SK-N-SH (cell line): ENCODE measurements at regions not wholly inside any gene's neighbourhood (a gene's known extent, or its start where the extent isn't known, plus 50 kb on each side); places are given as distances from the start of the nearest gene placed in this dataset.

Experiments used
- CTCF ChIA-PET: fragments of 300-600, 350-600 bp; formaldehyde crosslinking; extraction: SDS; loops from one replicate; lab custom pipeline; 2021; lab: Yijun Ruan, JAX
- POLR2A ChIA-PET: fragments of 350-600 bp; sonication (Branson Sonifier 250); formaldehyde crosslinking; extraction: SDS; loops from one replicate; lab custom pipeline; 2020; ENCODE audit warnings: antibody characterized with exemption, inconsistent platforms; lab: Yijun Ruan, JAX
- DNase-seq: peaks from one replicate; pipeline ENCODE4 v3.0.0; 2012
- H2AFZ ChIP-seq: fragments of 200-600 bp; sonication (generic); 2 replicates; pipeline ENCODE4 v1.8.1; 2016; ENCODE audit warnings: antibody characterized with exemption, mild to moderate bottlenecking, low read depth
- H3F3A ChIP-seq: fragments of 200-600 bp; sonication (generic); replicated peaks from 2 replicates; pipeline ENCODE3; 2016; ENCODE audit warnings: antibody characterized with exemption, mild to moderate bottlenecking; ENCODE audit not compliant: insufficient read depth
- H3K27ac ChIP-seq, 2 experiments: fragments of 200-500 bp in 1 of 2; fragments of 200-600 bp in 1 of 2; sonication (Bioruptor generic) in 1 of 2; sonication (generic), shearing (Covaris generic) in 1 of 2; 2 replicates each; pipeline versions ENCODE4 v1.5.1 to v1.6.1; 2014 to 2016; ENCODE audit warnings: low read depth in 2 of 2, inconsistent platforms in 1 of 2, low read length in 1 of 2, mild to moderate bottlenecking in 1 of 2, mixed read lengths in 1 of 2
- H3K27me3 ChIP-seq: fragments of 200-600 bp; sonication (generic), shearing (Covaris generic); 2 replicates; pipeline ENCODE4 v1.6.1; 2016; ENCODE audit warnings: mixed run types; ENCODE audit not compliant: insufficient read depth
- H3K36me3 ChIP-seq, 2 experiments: fragments of 200-500 bp in 1 of 2; fragments of 200-600 bp in 1 of 2; sonication (Bioruptor generic) in 1 of 2; sonication (generic) in 1 of 2; replicated peaks in 1 of 2; 2 replicates each; pipeline versions ENCODE3 to v1.5.1; 2014 to 2016; ENCODE audit warnings: low read length in 1 of 2, mild to moderate bottlenecking in 1 of 2; ENCODE audit not compliant: insufficient read depth in 2 of 2, control insufficient read depth in 1 of 2
- H3K4me1 ChIP-seq, 2 experiments: fragments of 200-500 bp in 1 of 2; fragments of 200-600 bp in 1 of 2; sonication (Bioruptor generic) in 1 of 2; sonication (generic), shearing (Covaris generic) in 1 of 2; 2 replicates each; pipeline versions ENCODE4 v1.5.1 to v1.6.1; 2014 to 2016; ENCODE audit warnings: low read depth in 1 of 2, low read length in 1 of 2, mixed run types in 1 of 2; ENCODE audit not compliant: insufficient read depth in 2 of 2, control insufficient read depth in 1 of 2
- H3K4me2 ChIP-seq: fragments of 200-600 bp; sonication (generic), shearing (Covaris generic); 2 replicates; pipeline ENCODE4 v1.6.1; 2017; ENCODE audit warnings: mixed run types
- H3K4me3 ChIP-seq, 2 experiments: fragments of 200-500 bp in 1 of 2; fragments of 200-600 bp in 1 of 2; sonication (Bioruptor generic) in 1 of 2; sonication (generic), shearing (Covaris generic) in 1 of 2; 2 replicates each; pipeline versions ENCODE4 v1.5.1 to v1.8.1; 2014 to 2016; ENCODE audit warnings: low read depth in 2 of 2, inconsistent platforms in 1 of 2, low read length in 1 of 2, mild to moderate bottlenecking in 1 of 2, mixed read lengths in 1 of 2, moderate library complexity in 1 of 2
- H3K79me2 ChIP-seq: fragments of 200-600 bp; sonication (generic); 2 replicates; pipeline ENCODE4 v1.8.1; 2017; ENCODE audit warnings: mild to moderate bottlenecking; ENCODE audit not compliant: insufficient read depth
- H3K9ac ChIP-seq: fragments of 200-600 bp; sonication (generic); 2 replicates; pipeline ENCODE4 v1.6.1; 2017; ENCODE audit warnings: mixed run types
- H3K9me2 ChIP-seq: fragments of 200-600 bp; sonication (generic); 2 replicates; pipeline ENCODE4 v1.6.1; 2017; ENCODE audit warnings: mixed run types
- H3K9me3 ChIP-seq: fragments of 200-600 bp; sonication (generic); 2 replicates; pipeline ENCODE4 v1.6.1; 2017; ENCODE audit warnings: mixed run types, mild to moderate bottlenecking, moderate library complexity
- H4K20me1 ChIP-seq: fragments of 200-600 bp; sonication (generic); 2 replicates; pipeline ENCODE4 v1.6.1; 2017; ENCODE audit warnings: mild to moderate bottlenecking, mixed run types; ENCODE audit not compliant: insufficient read depth
- CHD2 ChIP-seq: fragments of 150-350 bp; IDR thresholded peaks from 2 replicates; pipeline ENCODE4 v1.6.1; 2018; ENCODE audit warnings: low read length; ENCODE audit not compliant: partially characterized antibody
- EP300 ChIP-seq, 2 experiments: IDR thresholded peaks; 2 replicates each; pipeline versions ENCODE4 v1.4.0 to v1.6.1; 2012; ENCODE audit warnings: borderline replicate concordance in 1 of 2, low read depth in 1 of 2, low read length in 1 of 2
- FOSL2 ChIP-seq: IDR thresholded peaks from 2 replicates; pipeline ENCODE4 v1.4.0; 2012; ENCODE audit warnings: low read depth, mild to moderate bottlenecking, moderate library complexity, borderline replicate concordance
- FOXJ3 ChIP-seq: sonication (generic); formaldehyde crosslinking; IDR thresholded peaks from 2 replicates; pipeline ENCODE4 v1.5.1; 2020; ENCODE audit warnings: mild to moderate bottlenecking, missing genetic modification reagents
- FOXM1 ChIP-seq: IDR thresholded peaks from 2 replicates; pipeline ENCODE4 v1.4.0; 2012; ENCODE audit warnings: low read depth, mild to moderate bottlenecking
- GATA2 ChIP-seq: sonication (generic); formaldehyde crosslinking; IDR thresholded peaks from 2 replicates; pipeline ENCODE4 v1.5.0; 2020; ENCODE audit warnings: mild to moderate bottlenecking, missing genetic modification reagents
- IRF3 ChIP-seq: fragments of 150-350 bp; IDR thresholded peaks from 2 replicates; pipeline ENCODE4 v1.6.1; 2016; ENCODE audit warnings: mild to moderate bottlenecking, low read depth, low read length
- JUND ChIP-seq: IDR thresholded peaks from 2 replicates; pipeline ENCODE4 v1.4.0; 2012
- MAX ChIP-seq: IDR thresholded peaks from 2 replicates; pipeline ENCODE4 v1.4.0; 2012; ENCODE audit warnings: low read depth
- MEF2A ChIP-seq: IDR thresholded peaks from 2 replicates; pipeline ENCODE4 v1.4.0; 2012; ENCODE audit warnings: low read depth, borderline replicate concordance
- NFIC ChIP-seq: IDR thresholded peaks from 2 replicates; pipeline ENCODE4 v1.4.0; 2012; ENCODE audit warnings: borderline replicate concordance
- RAD21 ChIP-seq: IDR thresholded peaks from 2 replicates; pipeline ENCODE4 v1.6.1; 2012; ENCODE audit warnings: mild to moderate bottlenecking, low read length
- RFX5 ChIP-seq: IDR thresholded peaks from 2 replicates; pipeline ENCODE4 v1.6.1; 2012; ENCODE audit warnings: mild to moderate bottlenecking, improper control_type of control experiment, low read length
- RXRA ChIP-seq: IDR thresholded peaks from 2 replicates; pipeline ENCODE4 v1.4.0; 2012; ENCODE audit warnings: low read depth, mild to moderate bottlenecking, borderline replicate concordance
- SMC3 ChIP-seq: IDR thresholded peaks from 2 replicates; pipeline ENCODE4 v1.6.1; 2012; ENCODE audit warnings: low read depth, low read length, improper control_type of control experiment
- TAF1 ChIP-seq: IDR thresholded peaks from 2 replicates; pipeline ENCODE4 v1.6.1; 2012; ENCODE audit warnings: low read depth, mild to moderate bottlenecking, low read length, moderate library complexity, borderline replicate concordance
- TEAD4 ChIP-seq: IDR thresholded peaks from 2 replicates; pipeline ENCODE4 v1.4.0; 2012; ENCODE audit warnings: mild to moderate bottlenecking, borderline replicate concordance; ENCODE audit not compliant: insufficient read depth
- USF1 ChIP-seq: IDR thresholded peaks from 2 replicates; pipeline ENCODE4 v1.4.0; 2012; ENCODE audit warnings: low read depth, borderline replicate concordance
- USF2 ChIP-seq: fragments of 150-350 bp; IDR thresholded peaks from 2 replicates; pipeline ENCODE4 v1.6.1; 2017; ENCODE audit warnings: antibody characterized with exemption, low read length, low read depth, borderline replicate concordance
- YY1 ChIP-seq: IDR thresholded peaks from 2 replicates; pipeline ENCODE4 v1.4.0; 2012; ENCODE audit warnings: low read depth, mild to moderate bottlenecking
- WGBS: methylation state at CpG from one replicate; pipeline ENCODE4 v1.1.6; 2017; ENCODE audit warnings: low lambda C conversion rate; 5-methylcytosine and 5-hydroxymethylcytosine counted together

- Histone ChIP-seq H3K9me3 (no peaks in the 10 kb centered on the region), H3K36me3 (no peaks in the 10 kb centered on the region), H3K4me3 (no peak overlapping the region), H3K9me2 (no peaks in the 10 kb centered on the region), H3F3A (no peaks in the 10 kb centered on the region), H3K79me2 (no peaks in the 10 kb centered on the region), H3K9ac (no peak overlapping the region), H3K4me1 (no peaks in the 10 kb centered on the region), H4K20me1 (no peaks in the 10 kb centered on the region), H3K4me2 (no peak overlapping the region), H3K27ac (no peak overlapping the region), H3K27me3 (no peaks in the 10 kb centered on the region), H2AFZ (no peak overlapping the region)
- 80% methylated on average over 4 of the region's 4 CpGs for WGBS
- ChIA-PET CTCF (interaction anchor here (5.7 kb wide), 1 partner anchor 9 kb away, joined by 45 read pairs; no protein-coding TSS in a partner anchor), POLR2A (no interaction called here)
- TF ChIP-seq SMC3: no peak
- no peak for TF ChIP-seq FOXM1
- TF ChIP-seq YY1: no peak
- no peak for TF ChIP-seq TAF1
- no peak for TF ChIP-seq USF2
- TF ChIP-seq FOXJ3 (CRISPR knock-in tag): no peak
- no peak for TF ChIP-seq RXRA
- no peak for TF ChIP-seq RAD21
- TF ChIP-seq GATA2 (CRISPR knock-in tag): no peak
- TF ChIP-seq FOSL2: no peak
- no peak for TF ChIP-seq TEAD4
- TF ChIP-seq IRF3: no peak
- no peak for TF ChIP-seq CHD2
- TF ChIP-seq RFX5: no peak
- no peak for TF ChIP-seq USF1
- TF ChIP-seq MEF2A: no peak
- TF ChIP-seq JUND: no peak
- no peak for TF ChIP-seq EP300 (IDR thresholded peaks at IDR 0.05; ENCODE audit: borderline replicate concordance in 1 of 2, low read depth in 1 of 2, low read length in 1 of 2)
- TF ChIP-seq MAX: no peak
- no peak for TF ChIP-seq NFIC
- DNase-seq: no peak
These were observed 86.1 kb upstream of the UPP2 start for GRCh38 chr2:158015428-158016076.
